Trophoblast cell (in vitro differentiated cells and primary cell): ENCODE measurements at regions not wholly inside any gene's neighbourhood (a gene's known extent, or its start where the extent isn't known, plus 50 kb on each side); places are given as distances from the start of the nearest gene placed in this dataset.
A peak's percentile ranks its signal among the peaks of the same experiment; 100 is the strongest.

ENCODE experiments used
- DNase-seq, 2 donors: peaks; one replicate each; pipeline ENCODE4 v3.0.0-alpha.2; 2016
- H2AFZ ChIP-seq: 2 replicates; pipeline ENCODE4 v1.6.1; 2013; ENCODE audit warnings: low read length, moderate library complexity, mild to moderate bottlenecking; ENCODE audit not compliant: insufficient read depth, poor library complexity
- H2AK5ac ChIP-seq: 2 replicates; pipeline ENCODE4 v1.6.1; 2013; ENCODE audit warnings: mild to moderate bottlenecking, low read length
- H2BK120ac ChIP-seq: 2 replicates; pipeline ENCODE4 v1.6.1; 2013; ENCODE audit warnings: low read length, mild to moderate bottlenecking, moderate library complexity; ENCODE audit not compliant: insufficient read depth, poor library complexity
- H2BK12ac ChIP-seq: 2 replicates; pipeline ENCODE4 v1.6.1; 2013; ENCODE audit warnings: mild to moderate bottlenecking, low read length, moderate library complexity
- H2BK5ac ChIP-seq: 2 replicates; pipeline ENCODE4 v1.6.1; 2013; ENCODE audit warnings: low read length, low read depth, moderate library complexity, mild to moderate bottlenecking; ENCODE audit not compliant: poor library complexity
- H3K14ac ChIP-seq: 2 replicates; pipeline ENCODE4 v1.6.1; 2013; ENCODE audit warnings: mild to moderate bottlenecking, low read length
- H3K18ac ChIP-seq: 2 replicates; pipeline ENCODE4 v1.6.1; 2013; ENCODE audit warnings: mild to moderate bottlenecking, low read length
- H3K23ac ChIP-seq: 2 replicates; pipeline ENCODE4 v1.6.1; 2013; ENCODE audit warnings: low read length
- H3K27ac ChIP-seq: 2 replicates; pipeline ENCODE4 v1.5.1; 2013; ENCODE audit warnings: low read depth, mild to moderate bottlenecking, inconsistent platforms, low read length, moderate library complexity
- H3K27me3 ChIP-seq: 2 replicates; pipeline ENCODE4 v1.6.1; 2013; ENCODE audit warnings: inconsistent platforms, mild to moderate bottlenecking, low read length, moderate library complexity; ENCODE audit not compliant: insufficient read depth
- H3K36me3 ChIP-seq, 2 experiments: 1 replicate in 1 of 2; 2 replicates in 1 of 2; pipeline ENCODE4 v1.6.1; 2013; ENCODE audit warnings: low read length in 2 of 2, mild to moderate bottlenecking in 2 of 2, moderate library complexity in 1 of 2; ENCODE audit not compliant: insufficient read depth in 2 of 2, control insufficient read depth in 1 of 2
- H3K4ac ChIP-seq: 2 replicates; pipeline ENCODE4 v1.6.1; 2013; ENCODE audit warnings: low read depth, mild to moderate bottlenecking, low read length, moderate library complexity
- H3K4me1 ChIP-seq, 2 experiments: 1 replicate in 1 of 2; 2 replicates in 1 of 2; pipeline ENCODE4 v1.6.1; 2013; ENCODE audit warnings: low read length in 2 of 2, mild to moderate bottlenecking in 2 of 2, moderate library complexity in 1 of 2; ENCODE audit not compliant: insufficient read depth in 2 of 2, control insufficient read depth in 1 of 2
- H3K4me2 ChIP-seq: 2 replicates; pipeline ENCODE4 v1.6.1; 2013; ENCODE audit warnings: inconsistent platforms, mild to moderate bottlenecking, low read length, moderate library complexity
- H3K4me3 ChIP-seq: 2 replicates; pipeline ENCODE4 v1.5.1; 2013; ENCODE audit warnings: mild to moderate bottlenecking, low read depth, low read length, inconsistent platforms
- H3K79me1 ChIP-seq: one replicate; pipeline ENCODE4 v1.6.1; 2013; ENCODE audit warnings: low read length
- H3K79me2 ChIP-seq: 2 replicates; pipeline ENCODE4 v1.6.1; 2013; ENCODE audit warnings: low read length, mild to moderate bottlenecking; ENCODE audit not compliant: control insufficient read depth, insufficient read depth, poor library complexity
- H3K9ac ChIP-seq: 2 replicates; pipeline ENCODE4 v1.6.1; 2013; ENCODE audit warnings: mild to moderate bottlenecking, low read length
- H3K9me3 ChIP-seq: 2 replicates; pipeline ENCODE4 v1.6.1; 2013; ENCODE audit warnings: low read depth, mild to moderate bottlenecking, control low read depth, inconsistent platforms, low read length; ENCODE audit not compliant: insufficient read depth
- H4K12ac ChIP-seq: 2 replicates; pipeline ENCODE4 v1.6.1; 2013; ENCODE audit warnings: low read depth, mild to moderate bottlenecking, low read length, moderate library complexity
- H4K8ac ChIP-seq: 2 replicates; pipeline ENCODE4 v1.6.1; 2013; ENCODE audit warnings: low read depth, mild to moderate bottlenecking, low read length, moderate library complexity
- H4K91ac ChIP-seq: one replicate; pipeline ENCODE4 v1.6.1; 2013; ENCODE audit warnings: low read depth, mild to moderate bottlenecking, low read length, moderate library complexity
- WGBS: extraction: QIAGEN DNeasy Blood & Tissue Kit; methylation state at CpG from one replicate; pipeline ENCODE4 v1.1.7; 2013; ENCODE audit warnings: missing lambda C conversion rate; ENCODE audit not compliant: insufficient read length, insufficient coverage; ENCODE audit errors: extremely low coverage; 5-methylcytosine and 5-hydroxymethylcytosine counted together

DNA sequence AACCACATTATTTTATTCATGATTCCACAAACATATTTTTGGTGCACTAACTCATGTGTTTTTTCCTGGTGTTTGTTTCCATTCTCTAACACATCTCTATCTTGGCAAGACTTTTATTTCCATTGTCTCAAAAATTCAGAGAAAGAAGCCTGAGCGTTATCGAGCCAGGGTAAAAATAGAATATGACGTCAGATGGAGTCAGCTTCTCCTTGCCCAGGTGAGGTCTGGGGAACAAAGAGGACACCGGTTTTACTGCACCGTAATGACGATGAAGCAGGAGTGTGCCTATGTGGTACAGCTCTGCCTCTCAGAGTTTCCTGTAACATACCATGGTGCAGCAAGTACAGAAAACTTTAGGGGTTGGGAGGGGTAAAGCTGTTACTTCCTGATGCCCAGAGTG, 661.6 kb downstream of the PLCL1 start:
- Histone ChIP-seq H3K4me2 (no peak overlapping the region), H3K79me2 (no peaks in the 10 kb centered on the region), H3K9me3 (no peaks in the 10 kb centered on the region), H4K8ac (no peak overlapping the region), H4K91ac (no peak overlapping the region), H2AFZ (no peak overlapping the region), H3K14ac (no peak overlapping the region), H2BK12ac (no peak overlapping the region), H3K9ac (no peak overlapping the region), H3K79me1 (no peaks in the 10 kb centered on the region), H3K23ac (no peak overlapping the region), H3K27ac (no peak overlapping the region), H3K36me3 (no peaks in the 10 kb centered on the region), H3K4ac (no peak overlapping the region), H3K4me1 (no peaks in the 10 kb centered on the region), H2BK5ac (no peak overlapping the region), H3K4me3 (no peak overlapping the region), H2AK5ac (no peak overlapping the region), H4K12ac (no peak overlapping the region), H3K18ac (no peak overlapping the region), H3K27me3 (no peaks in the 10 kb centered on the region), H2BK120ac (no peak overlapping the region)
- WGBS: no CpG with 5 or more reads among the region's 6 CpGs
- no peak for DNase-seq

DNA sequence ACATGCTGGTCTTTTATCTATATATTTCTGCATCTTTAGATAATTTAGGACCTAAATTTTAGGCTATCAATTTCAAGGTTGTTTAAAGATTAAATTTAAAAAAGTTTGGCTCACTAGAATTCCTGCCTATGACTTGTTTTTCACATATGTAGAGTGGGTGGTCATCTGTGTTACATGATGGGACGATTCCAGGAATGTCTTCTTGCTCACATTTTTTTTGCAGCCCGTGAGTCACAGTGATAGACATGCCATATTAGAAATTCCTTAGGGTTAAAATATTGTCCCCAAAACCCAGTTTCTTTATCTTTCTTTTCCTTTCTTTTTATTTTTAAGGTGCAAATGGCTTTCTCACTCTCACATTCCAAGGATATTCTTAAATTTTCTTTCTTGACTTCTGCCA, 652.0 kb downstream of the PLCL1 start:
- H3K27me3 ChIP-seq: no peaks in the 10 kb centered on the region
- no peak overlapping the region for H2BK12ac ChIP-seq
- no peak overlapping the region for H3K4me3 ChIP-seq
- H3K9me3 ChIP-seq: no peaks in the 10 kb centered on the region
- no peak overlapping the region for H3K23ac ChIP-seq
- no peak overlapping the region for H4K91ac ChIP-seq
- H3K27ac ChIP-seq: no peak overlapping the region
- no peak overlapping the region for H3K18ac ChIP-seq
- H4K8ac ChIP-seq: no peak overlapping the region
- no peak overlapping the region for H3K4ac ChIP-seq
- no peaks in the 10 kb centered on the region for H3K79me1 ChIP-seq
- no peak overlapping the region for H2BK120ac ChIP-seq
- DNase-seq: peak in 1 of 2 donors; percentile 17
- H2AK5ac ChIP-seq: no peak overlapping the region
- H3K4me1 ChIP-seq: no peaks in the 10 kb centered on the region
- no peak overlapping the region for H3K4me2 ChIP-seq
- H3K9ac ChIP-seq: no peak overlapping the region
- no peaks in the 10 kb centered on the region for H3K79me2 ChIP-seq
- no peak overlapping the region for H3K14ac ChIP-seq
- no peak overlapping the region for H2AFZ ChIP-seq
- no peak overlapping the region for H2BK5ac ChIP-seq
- no peak overlapping the region for H4K12ac ChIP-seq
- no peaks in the 10 kb centered on the region for H3K36me3 ChIP-seq
- no CpG with 5 or more reads among the region's 2 CpGs for WGBS

DNA sequence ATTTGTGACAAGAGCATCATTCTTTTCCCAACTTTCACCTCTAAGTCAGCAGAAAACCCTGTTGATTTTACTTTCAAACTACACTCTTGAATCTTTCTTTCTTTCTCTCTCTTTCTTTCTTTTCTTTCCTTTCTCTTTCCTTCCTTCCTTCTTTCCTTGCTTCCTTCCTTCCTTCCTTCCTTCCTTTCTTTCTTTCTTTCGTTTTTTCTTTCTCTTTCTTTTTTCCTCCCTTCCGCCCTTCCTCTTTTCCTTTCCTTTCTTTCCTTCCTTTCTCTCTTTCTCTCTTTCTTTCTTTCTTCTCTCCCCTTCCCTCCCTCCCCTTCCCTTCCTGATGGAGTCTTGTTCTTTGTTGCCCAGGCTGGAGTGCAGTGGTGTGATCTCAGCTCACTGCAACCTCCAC, 649.5 kb downstream of the PLCL1 start:
- Histone ChIP-seq H3K4me3 (no peak overlapping the region), H3K4ac (no peak overlapping the region), H3K4me2 (no peak overlapping the region), H3K18ac (no peak overlapping the region), H4K8ac (no peak overlapping the region), H2BK5ac (no peak overlapping the region), H2AK5ac (no peak overlapping the region), H3K9me3 (no peaks in the 10 kb centered on the region), H3K27me3 (no peaks in the 10 kb centered on the region), H2BK120ac (no peak overlapping the region), H3K23ac (no peak overlapping the region), H3K4me1 (no peaks in the 10 kb centered on the region), H3K9ac (no peak overlapping the region), H3K14ac (no peak overlapping the region), H4K91ac (no peak overlapping the region), H4K12ac (no peak overlapping the region), H3K36me3 (no peaks in the 10 kb centered on the region), H2BK12ac (no peak overlapping the region), H3K79me1 (no peaks in the 10 kb centered on the region), H2AFZ (no peak overlapping the region), H3K27ac (no peak overlapping the region), H3K79me2 (no peaks in the 10 kb centered on the region)
- WGBS: no CpG with 5 or more reads among the region's 2 CpGs
- DNase-seq: no peak

DNA sequence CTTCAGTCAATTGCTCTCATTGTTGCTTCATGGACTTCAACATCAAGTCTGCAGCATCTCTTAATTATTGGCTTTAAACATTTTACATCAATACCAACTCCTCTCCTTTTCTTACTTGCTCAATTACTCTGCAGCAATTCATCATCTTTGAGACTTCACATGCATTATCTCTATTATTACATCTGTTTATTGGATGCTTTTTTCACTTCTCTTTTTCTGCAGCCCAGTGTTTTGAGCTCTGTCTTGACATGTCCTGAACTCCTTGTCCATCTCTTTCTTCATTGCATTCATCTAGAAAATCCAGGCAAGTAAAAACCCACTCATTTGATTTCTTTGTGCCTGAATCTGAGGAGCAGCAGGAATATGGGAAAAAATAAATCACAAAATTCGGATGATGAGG, 647.9 kb downstream of the PLCL1 start:
- H3K9ac ChIP-seq: no peak overlapping the region
- H2AK5ac ChIP-seq: no peak overlapping the region
- no peak overlapping the region for H2AFZ ChIP-seq
- H3K79me2 ChIP-seq: no peaks in the 10 kb centered on the region
- no peak overlapping the region for H2BK5ac ChIP-seq
- no peaks in the 10 kb centered on the region for H3K79me1 ChIP-seq
- DNase-seq: no peak
- H3K4ac ChIP-seq: no peak overlapping the region
- H3K18ac ChIP-seq: no peak overlapping the region
- no peaks in the 10 kb centered on the region for H3K9me3 ChIP-seq
- no peaks in the 10 kb centered on the region for H3K36me3 ChIP-seq
- H2BK12ac ChIP-seq: no peak overlapping the region
- H3K4me2 ChIP-seq: no peak overlapping the region
- no peak overlapping the region for H4K12ac ChIP-seq
- H2BK120ac ChIP-seq: no peak overlapping the region
- no peaks in the 10 kb centered on the region for H3K27me3 ChIP-seq
- H3K4me3 ChIP-seq: no peak overlapping the region
- no peak overlapping the region for H3K14ac ChIP-seq
- H4K8ac ChIP-seq: no peak overlapping the region
- H3K27ac ChIP-seq: no peak overlapping the region
- no peak overlapping the region for H3K23ac ChIP-seq
- H3K4me1 ChIP-seq: no peaks in the 10 kb centered on the region
- no peak overlapping the region for H4K91ac ChIP-seq
- WGBS: no CpG with 5 or more reads among the region's 1 CpG
